PC-9 (cell line): ENCODE measurements at regions not wholly inside any gene's neighbourhood (a gene's known extent, or its start where the extent isn't known, plus 50 kb on each side); places are given as distances from the start of the nearest gene placed in this dataset.

ENCODE experiments used
- BruUV-seq: library from RNA; stranded (reverse); fragments of 400-500 nt; replicated peaks from 2 replicates; lab custom pipeline; 2021; lab: Mats Ljungman, UMichigan
- CTCF ChIA-PET: fragments of 300-600 bp; sonication (Branson Sonifier 250); formaldehyde crosslinking; loops from one replicate; lab custom pipeline; 2022; ENCODE audit warnings: antibody characterized with exemption; lab: Charles Lee
- POLR2A ChIA-PET: fragments of 300-600 bp; sonication (Branson Sonifier 250); formaldehyde crosslinking; loops from one replicate; lab custom pipeline; 2022; ENCODE audit warnings: antibody characterized with exemption; ENCODE audit not compliant: unreplicated experiment; lab: Charles Lee
- DNase-seq, 2 experiments: peaks; one replicate each; pipeline versions ENCODE4 v3.0.0 to v3.0.0-alpha.2; 2015 to 2022; ENCODE audit warnings: mixed read lengths in 1 of 2
- H2AFZ ChIP-seq: fragments of 200-600 bp; sonication (generic); 2 replicates; pipeline ENCODE4 v1.8.1; 2017; ENCODE audit warnings: antibody characterized with exemption
- H3F3A ChIP-seq: fragments of 200-600 bp; sonication (generic); 2 replicates; pipeline ENCODE4 v1.8.1; 2017; ENCODE audit warnings: antibody characterized with exemption, mild to moderate bottlenecking, low read depth; ENCODE audit not compliant: insufficient read depth
- H3K27ac ChIP-seq: fragments of 200-600 bp; sonication (generic); 2 replicates; pipeline ENCODE4 v1.6.1; 2016; ENCODE audit warnings: mixed run types
- H3K27me3 ChIP-seq: fragments of 200-600 bp; sonication (generic); 2 replicates; pipeline ENCODE4 v1.6.1; 2016; ENCODE audit warnings: low read depth, mixed run types; ENCODE audit not compliant: insufficient read depth
- H3K36me3 ChIP-seq: fragments of 200-600 bp; sonication (generic); 2 replicates; pipeline ENCODE4 v1.6.1; 2016; ENCODE audit warnings: low read depth, mixed run types
- H3K4me1 ChIP-seq: fragments of 200-600 bp; sonication (generic); replicated peaks from 2 replicates; pipeline ENCODE4 v1.6.1; 2016; ENCODE audit warnings: mixed run types; ENCODE audit not compliant: insufficient read depth
- H3K4me2 ChIP-seq: fragments of 200-600 bp; sonication (generic); 2 replicates; pipeline ENCODE4 v1.6.1; 2017; ENCODE audit warnings: mixed run types
- H3K4me3 ChIP-seq: fragments of 200-600 bp; sonication (generic); 2 replicates; pipeline ENCODE4 v1.6.1; 2016; ENCODE audit warnings: mixed run types
- H3K79me2 ChIP-seq: fragments of 200-600 bp; sonication (generic); 2 replicates; pipeline ENCODE4 v1.6.1; 2017; ENCODE audit warnings: low read depth, mixed run types
- H3K9me2 ChIP-seq: fragments of 200-600 bp; sonication (generic); 2 replicates; pipeline ENCODE4 v1.8.1; 2017; ENCODE audit warnings: mild to moderate bottlenecking; ENCODE audit not compliant: insufficient read depth
- H3K9me3 ChIP-seq: fragments of 200-600 bp; sonication (generic); 2 replicates; pipeline ENCODE4 v1.8.1; 2016; ENCODE audit warnings: low read depth; ENCODE audit not compliant: insufficient read depth
- H4K20me1 ChIP-seq: fragments of 200-600 bp; sonication (generic); 2 replicates; pipeline ENCODE4 v1.8.1; 2017; ENCODE audit not compliant: insufficient read depth
- EZH2 ChIP-seq: fragments of 200-600 bp; sonication (generic); IDR thresholded peaks from 2 replicates; pipeline ENCODE4 v1.8.0; 2017; ENCODE audit warnings: antibody characterized with exemption, low read depth
- intact Hi-C: fragments of 100-400 bp; cut with micrococcal nuclease; formaldehyde crosslinking; loops from one replicate; pipeline ENCODE4 v1.10.0; 2022; ENCODE audit not compliant: unreplicated experiment
- TF ChIP-seq, protein P1 (sequence below): fragments of 200-600 bp; sonication (generic); conservative IDR thresholded peaks from 2 replicates; pipeline ENCODE4 v1.6.1; 2017; ENCODE audit warnings: mixed run types, antibody characterized with exemption, mild to moderate bottlenecking, moderate library complexity

DNA sequence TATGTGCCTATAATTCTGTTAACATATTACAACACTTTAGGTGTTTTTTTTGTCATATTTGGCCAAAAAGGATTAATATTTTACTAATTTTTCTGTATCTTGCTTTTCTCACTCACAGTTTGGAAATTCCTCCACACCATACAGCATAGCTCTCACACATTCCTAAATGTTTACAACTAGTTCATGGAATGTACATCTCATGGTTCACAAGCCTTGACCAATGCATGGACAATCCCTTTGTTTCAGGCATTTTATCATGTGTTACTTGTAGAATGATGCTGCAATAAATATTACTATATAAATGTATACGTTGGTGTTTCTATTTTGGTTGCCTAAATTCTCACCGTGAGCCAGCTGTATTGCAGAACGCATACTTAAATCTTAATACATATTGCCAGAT, 80.5 kb upstream of the SPATA31C2 start:
- BruUV-seq: no TSS peak

DNA sequence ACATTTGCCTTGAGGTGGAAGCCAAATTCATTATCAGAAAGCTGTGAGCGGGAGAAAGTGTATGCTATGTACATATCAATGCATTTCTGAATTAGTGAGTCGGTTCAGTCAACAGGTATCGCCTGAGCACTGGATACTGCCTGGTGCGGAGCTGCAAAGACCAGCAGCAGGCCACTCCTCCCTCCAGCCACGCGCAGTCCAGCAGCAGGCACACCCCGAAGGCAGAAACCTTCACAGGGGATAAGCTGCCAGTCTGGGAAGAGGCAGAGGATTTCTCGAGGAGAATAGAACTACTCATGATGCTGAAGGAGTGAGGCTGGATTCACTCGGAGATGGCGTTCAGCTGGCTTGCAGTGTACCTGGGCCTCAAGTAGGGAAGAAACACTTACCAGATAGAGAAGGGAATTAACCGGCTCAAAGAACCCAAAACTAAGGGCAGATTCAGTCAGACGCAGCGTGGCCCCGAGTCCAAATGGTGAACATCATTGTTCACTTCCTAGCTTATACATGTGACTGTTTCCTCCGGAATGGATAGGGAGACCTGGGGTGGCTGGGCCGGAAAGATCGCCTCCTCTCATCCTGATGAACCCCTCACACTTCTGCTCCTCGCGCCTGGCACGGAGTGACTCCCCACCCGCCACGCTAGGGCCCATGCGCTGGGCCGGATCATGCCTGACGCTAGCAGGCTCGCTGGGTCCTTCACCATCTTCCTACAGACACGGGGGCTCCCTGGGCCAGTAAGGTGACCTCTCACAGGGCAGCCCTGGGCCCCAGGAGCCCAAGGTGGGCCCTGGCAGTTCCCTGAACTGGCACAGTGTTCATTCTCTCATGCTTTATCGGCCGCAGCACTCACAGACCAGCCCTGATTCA, 78.1 kb upstream of the SPATA31C2 start:
- CTCF ChIA-PET: no interaction called here
- H3K27ac ChIP-seq: no peak overlapping the region
- H3K4me3 ChIP-seq: no peak overlapping the region
- TF ChIP-seq EZH2: no peak
- TF ChIP-seq, protein P1, sequence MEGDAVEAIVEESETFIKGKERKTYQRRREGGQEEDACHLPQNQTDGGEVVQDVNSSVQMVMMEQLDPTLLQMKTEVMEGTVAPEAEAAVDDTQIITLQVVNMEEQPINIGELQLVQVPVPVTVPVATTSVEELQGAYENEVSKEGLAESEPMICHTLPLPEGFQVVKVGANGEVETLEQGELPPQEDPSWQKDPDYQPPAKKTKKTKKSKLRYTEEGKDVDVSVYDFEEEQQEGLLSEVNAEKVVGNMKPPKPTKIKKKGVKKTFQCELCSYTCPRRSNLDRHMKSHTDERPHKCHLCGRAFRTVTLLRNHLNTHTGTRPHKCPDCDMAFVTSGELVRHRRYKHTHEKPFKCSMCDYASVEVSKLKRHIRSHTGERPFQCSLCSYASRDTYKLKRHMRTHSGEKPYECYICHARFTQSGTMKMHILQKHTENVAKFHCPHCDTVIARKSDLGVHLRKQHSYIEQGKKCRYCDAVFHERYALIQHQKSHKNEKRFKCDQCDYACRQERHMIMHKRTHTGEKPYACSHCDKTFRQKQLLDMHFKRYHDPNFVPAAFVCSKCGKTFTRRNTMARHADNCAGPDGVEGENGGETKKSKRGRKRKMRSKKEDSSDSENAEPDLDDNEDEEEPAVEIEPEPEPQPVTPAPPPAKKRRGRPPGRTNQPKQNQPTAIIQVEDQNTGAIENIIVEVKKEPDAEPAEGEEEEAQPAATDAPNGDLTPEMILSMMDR: no peak
- no peaks in the 10 kb centered on the region for H3K79me2 ChIP-seq
- POLR2A ChIA-PET: no interaction called here
- H3K4me2 ChIP-seq: no peak overlapping the region
- BruUV-seq: no TSS peak
- intact Hi-C loops: no loop called here
- H3K9me2 ChIP-seq: no peaks in the 10 kb centered on the region
- no peak for DNase-seq
- no peaks in the 10 kb centered on the region for H4K20me1 ChIP-seq
- H3K9me3 ChIP-seq: no peaks in the 10 kb centered on the region; the same call in 1 of the 2 replicates
- no peak overlapping the region for H2AFZ ChIP-seq
- no peaks in the 10 kb centered on the region for H3F3A ChIP-seq
- no peaks in the 10 kb centered on the region for H3K27me3 ChIP-seq
- no peaks in the 10 kb centered on the region for H3K36me3 ChIP-seq
- no peaks in the 10 kb centered on the region for H3K4me1 ChIP-seq

More for the DNA sequence above, 80.5 kb upstream of the SPATA31C2 start:
- Histone ChIP-seq H3F3A (no peaks in the 10 kb centered on the region), H3K4me1 (no peaks in the 10 kb centered on the region), H3K27ac (no peak overlapping the region), H3K9me2 (no peaks in the 10 kb centered on the region), H3K4me3 (no peak overlapping the region), H2AFZ (no peak overlapping the region), H3K36me3 (no peaks in the 10 kb centered on the region), H3K79me2 (no peaks in the 10 kb centered on the region), H3K27me3 (no peaks in the 10 kb centered on the region), H3K4me2 (no peak overlapping the region), H3K9me3 (no peaks in the 10 kb centered on the region; the same call in 1 of the 2 replicates), H4K20me1 (no peaks in the 10 kb centered on the region)
- ChIA-PET CTCF (no interaction called here), POLR2A (no interaction called here)
- TF ChIP-seq, protein P1: no peak
- no peak for TF ChIP-seq EZH2
- no peak for DNase-seq
- intact Hi-C loops: no loop called here

DNA sequence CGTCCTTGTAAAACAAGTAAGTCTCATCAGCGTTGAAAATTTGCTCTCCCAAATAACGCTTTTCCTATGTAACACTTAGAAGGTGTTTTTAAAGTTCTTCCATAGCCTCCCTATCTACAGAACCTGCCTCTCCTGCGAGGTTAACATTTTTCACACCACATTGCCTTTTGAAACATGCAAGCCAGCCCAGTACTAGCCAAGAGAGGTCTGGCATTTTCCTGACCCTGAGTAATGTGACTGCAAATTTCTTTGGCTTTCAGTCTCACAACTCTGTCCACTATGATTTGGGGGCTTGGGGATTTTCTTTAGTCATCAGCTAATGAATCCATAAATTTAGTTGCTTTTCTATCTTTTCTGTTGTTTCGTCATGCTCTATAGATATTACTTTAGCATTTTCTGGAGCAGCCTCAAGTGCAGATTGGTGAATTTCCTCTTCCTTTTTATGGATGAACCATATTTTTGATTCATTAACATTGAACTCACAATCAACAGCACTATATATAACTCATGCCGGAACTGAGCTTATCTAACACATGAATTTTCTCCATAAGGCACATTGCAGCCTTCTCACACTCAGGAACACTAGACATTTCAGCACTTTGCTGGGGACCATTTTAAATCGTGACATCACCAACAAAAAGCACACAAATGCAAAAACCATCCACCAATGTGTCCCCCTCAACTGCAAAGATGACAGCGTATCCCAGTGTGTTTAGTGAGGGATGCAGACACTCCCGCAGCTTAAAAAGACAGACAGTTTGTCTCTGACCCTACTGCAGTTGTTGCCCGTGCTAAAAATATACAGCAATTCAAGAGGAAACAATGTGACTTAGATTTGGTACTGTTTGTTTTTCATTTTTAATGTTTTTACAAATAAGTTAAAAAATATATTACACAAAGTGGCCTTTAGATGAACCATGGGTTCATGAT, 77.2 kb upstream of the SPATA31C2 start:
- no peak overlapping the region for H2AFZ ChIP-seq
- BruUV-seq: no TSS peak
- intact Hi-C loops: no loop called here

More for the DNA sequence above, 77.2 kb upstream of the SPATA31C2 start:
- DNase-seq: no peak
- H3K4me1 ChIP-seq: no peaks in the 10 kb centered on the region
- H3K9me2 ChIP-seq: no peaks in the 10 kb centered on the region
- H3K27me3 ChIP-seq: no peaks in the 10 kb centered on the region
- ChIA-PET POLR2A (no interaction called here), CTCF (no interaction called here)
- H3K4me3 ChIP-seq: no peak overlapping the region
- no peaks in the 10 kb centered on the region for H3K79me2 ChIP-seq
- H3K36me3 ChIP-seq: no peaks in the 10 kb centered on the region
- H4K20me1 ChIP-seq: no peaks in the 10 kb centered on the region
- no peak overlapping the region for H3K27ac ChIP-seq
- no peaks in the 10 kb centered on the region; the same call in 1 of the 2 replicates for H3K9me3 ChIP-seq
- H3F3A ChIP-seq: no peaks in the 10 kb centered on the region
- no peak overlapping the region for H3K4me2 ChIP-seq
- TF ChIP-seq, protein P1: no peak
- no peak for TF ChIP-seq EZH2
